GM12872 (cell line): ENCODE measurements at regions not wholly inside any gene's neighbourhood (a gene's known extent, or its start where the extent isn't known, plus 50 kb on each side); places are given as distances from the start of the nearest gene placed in this dataset.
A peak's percentile ranks its signal among the peaks of the same experiment; 100 is the strongest.

Experiments used
- TF ChIP-seq, protein P1 (sequence below): IDR thresholded peaks from 3 replicates; pipeline ENCODE4 v1.5.1; 2011; ENCODE audit warnings: low read depth, mild to moderate bottlenecking, low read length, moderate library complexity; ENCODE audit not compliant: insufficient read depth

DNA sequence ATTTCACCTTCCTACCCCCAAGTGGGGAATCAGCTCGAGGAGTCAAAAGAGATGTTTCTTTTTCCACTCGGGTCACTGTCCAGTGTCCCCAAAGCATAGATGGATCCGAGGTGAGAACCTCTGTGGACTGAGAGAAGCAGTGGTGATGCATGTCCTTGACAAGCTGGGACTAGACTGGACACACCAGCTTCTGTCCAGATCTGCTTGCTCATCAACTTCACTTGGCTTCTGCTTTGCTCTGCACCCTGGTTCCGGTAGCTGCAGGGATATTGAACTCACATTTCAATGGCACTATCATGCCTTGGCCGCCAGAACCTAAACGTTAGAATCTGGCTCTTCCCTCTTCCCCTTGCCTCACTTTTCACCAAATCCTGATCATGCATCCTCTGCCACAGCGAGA lies 50.3 kb upstream of the CXCL12 start:
- TF ChIP-seq, protein P1, sequence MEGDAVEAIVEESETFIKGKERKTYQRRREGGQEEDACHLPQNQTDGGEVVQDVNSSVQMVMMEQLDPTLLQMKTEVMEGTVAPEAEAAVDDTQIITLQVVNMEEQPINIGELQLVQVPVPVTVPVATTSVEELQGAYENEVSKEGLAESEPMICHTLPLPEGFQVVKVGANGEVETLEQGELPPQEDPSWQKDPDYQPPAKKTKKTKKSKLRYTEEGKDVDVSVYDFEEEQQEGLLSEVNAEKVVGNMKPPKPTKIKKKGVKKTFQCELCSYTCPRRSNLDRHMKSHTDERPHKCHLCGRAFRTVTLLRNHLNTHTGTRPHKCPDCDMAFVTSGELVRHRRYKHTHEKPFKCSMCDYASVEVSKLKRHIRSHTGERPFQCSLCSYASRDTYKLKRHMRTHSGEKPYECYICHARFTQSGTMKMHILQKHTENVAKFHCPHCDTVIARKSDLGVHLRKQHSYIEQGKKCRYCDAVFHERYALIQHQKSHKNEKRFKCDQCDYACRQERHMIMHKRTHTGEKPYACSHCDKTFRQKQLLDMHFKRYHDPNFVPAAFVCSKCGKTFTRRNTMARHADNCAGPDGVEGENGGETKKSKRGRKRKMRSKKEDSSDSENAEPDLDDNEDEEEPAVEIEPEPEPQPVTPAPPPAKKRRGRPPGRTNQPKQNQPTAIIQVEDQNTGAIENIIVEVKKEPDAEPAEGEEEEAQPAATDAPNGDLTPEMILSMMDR: no peak

DNA sequence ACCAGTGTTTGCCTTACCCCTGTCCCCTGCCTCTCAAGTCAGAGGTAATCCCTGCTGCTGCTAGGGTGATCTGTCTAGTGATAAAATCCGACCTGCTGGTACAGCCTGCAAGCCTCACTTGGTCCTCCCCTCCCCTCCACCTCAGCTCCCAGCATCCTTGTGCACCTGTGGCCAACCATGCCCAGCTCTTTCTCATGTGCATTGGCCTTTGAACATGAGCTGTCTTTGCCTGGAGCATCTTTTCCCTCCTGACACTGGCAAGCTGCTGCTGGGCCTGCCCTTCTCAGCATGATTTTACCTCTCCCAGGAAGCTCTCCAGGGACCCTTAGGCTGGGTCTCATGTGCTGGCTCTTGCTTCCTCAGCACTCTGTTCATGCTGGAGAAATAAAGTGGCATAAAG lies 51.3 kb upstream of the CXCL12 start:
- TF ChIP-seq, protein P1: no peak

DNA sequence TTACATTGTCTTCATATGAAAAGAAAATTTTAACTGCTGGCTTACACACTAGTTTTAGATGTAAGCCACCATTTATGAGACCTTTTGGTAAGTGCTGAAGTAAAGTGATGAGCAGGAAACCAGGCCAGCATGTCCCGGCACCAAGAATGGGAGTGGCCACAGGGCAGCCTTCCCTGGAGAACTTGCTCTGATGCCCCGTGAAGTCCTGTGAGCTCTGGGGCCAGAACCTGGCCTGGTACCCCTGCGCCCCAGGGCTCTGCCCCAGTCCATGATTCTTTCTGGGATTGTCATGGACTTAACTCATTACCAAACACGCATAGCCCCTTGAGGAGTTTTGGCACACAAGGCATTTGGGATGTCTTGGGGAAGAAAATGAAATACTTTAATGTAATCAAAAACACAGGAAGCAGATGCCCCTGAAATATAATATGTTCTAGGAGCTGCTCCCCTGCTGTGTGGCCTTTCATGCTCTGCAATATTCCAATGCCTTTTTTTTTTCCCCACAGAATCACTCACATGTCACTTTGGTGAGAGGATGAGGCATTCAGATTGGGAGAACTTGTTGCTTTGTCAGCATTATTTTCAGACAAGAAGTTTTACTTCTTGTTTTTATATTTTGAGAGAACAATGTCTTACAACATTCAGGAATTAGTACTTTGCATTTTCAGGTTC lies 53.1 kb upstream of the CXCL12 start:
- TF ChIP-seq, protein P1: no peak

DNA sequence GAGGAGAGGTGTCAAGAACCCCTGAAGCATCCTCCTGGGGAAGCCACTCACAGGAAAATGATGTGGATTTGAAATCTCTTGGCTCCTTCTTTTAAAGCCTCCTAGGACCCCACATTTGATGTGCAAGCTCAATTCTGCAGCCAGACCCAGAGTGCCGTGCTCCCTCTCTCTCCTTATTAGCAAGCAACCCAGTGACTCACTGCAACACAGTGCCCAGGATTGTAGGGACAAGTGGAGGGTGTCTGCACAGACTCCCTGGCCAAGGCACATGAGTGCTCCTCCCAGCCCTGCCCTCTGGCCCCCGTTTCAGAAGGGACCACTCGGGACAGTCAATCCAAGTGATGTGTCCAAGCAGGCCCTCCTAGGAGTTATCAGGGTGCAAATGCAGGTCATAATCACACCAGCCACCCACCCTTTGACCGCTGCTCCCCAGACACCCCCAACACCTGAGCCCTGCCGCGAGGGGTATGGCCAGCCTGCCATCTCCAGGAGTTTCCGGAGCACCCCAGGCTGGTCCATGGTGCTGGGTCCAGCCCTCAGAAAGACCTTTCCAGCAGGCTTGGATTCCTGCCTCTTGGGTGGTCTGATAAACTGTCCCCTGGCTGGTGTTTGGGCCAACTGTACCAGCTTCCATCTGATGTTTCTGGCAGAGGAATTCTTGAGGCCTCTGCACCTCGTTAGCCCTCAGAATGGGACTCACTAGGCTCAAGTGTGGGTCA lies 54.5 kb upstream of the CXCL12 start:
- TF ChIP-seq, protein P1: no peak

DNA sequence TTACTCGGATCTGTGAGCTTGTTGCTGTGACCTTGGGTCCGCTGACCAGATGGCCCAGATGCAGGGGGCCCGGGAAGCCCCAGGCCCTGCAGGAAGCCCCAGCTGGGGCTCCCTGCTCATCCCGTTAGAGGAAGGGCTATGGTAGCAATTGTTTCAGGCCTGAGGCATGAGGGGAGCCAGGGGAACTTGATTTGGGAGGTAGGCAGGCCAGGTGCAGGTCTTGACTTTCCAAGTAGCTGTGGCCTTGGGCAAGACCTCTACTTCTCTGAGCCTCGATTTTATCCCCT lies 55.0 kb upstream of the CXCL12 start:
- TF ChIP-seq, protein P1: no peak

DNA sequence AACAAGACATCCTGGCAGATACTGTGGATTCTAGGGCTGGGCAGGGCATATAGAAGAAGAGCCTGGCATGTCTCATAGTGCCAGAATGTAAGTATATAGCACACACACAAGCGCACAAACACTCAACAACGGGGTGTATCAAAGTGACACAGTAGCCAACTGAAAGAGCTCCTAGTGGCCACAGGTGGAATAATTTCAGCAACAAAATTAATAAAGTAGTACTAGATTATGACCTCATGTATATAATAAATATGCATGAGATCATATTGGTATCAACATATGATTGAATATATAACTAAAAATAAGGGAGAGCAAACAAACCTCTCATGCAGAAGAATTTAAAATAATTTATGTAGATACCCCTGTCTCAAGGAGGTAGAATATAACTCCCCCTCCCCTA lies 72.4 kb upstream of the CXCL12 start:
- TF ChIP-seq, protein P1: 0 out of 3 replicates have a peak, but pooled peaks have one; percentile 19

DNA sequence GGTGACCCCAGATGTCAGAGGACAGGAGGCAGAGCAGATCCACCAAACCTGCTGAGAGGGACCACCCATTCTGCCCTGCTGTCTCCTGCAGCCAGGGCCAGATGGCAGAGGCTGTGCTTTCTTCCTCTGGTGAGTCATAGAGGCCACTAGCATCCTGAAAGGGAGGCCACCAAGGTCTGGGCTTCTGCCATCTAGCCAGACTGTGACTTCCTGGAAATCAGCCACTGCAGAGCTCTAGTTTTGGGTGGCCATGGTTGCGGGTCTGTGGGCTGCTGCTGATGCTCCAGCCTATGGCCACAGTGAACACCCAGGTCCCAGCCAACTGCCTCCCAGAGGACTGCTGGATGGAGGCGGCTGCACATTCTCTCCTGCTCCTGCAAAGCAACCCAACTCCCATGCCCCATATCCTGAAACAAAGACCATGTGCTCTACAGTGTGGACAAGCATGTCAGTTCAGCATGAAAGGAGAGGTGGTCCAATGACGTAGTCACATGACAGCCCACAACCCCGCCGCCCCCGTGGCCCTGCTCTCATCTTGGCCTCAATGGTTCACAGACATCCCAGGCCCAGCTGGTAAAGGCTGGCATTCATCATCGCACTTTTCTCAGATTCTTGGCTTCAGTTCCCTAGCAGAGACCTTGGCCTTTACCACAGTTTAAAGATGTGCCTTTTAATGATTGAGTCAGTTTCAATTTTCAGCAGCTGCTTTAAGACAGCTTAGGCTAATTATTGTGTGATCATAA lies 73.9 kb upstream of the CXCL12 start:
- TF ChIP-seq, protein P1: no peak
